ENCODE measurements at regions not wholly inside any gene's neighbourhood (a gene's known extent, or its start where the extent isn't known, plus 50 kb on each side); places are given as distances from the start of the nearest gene placed in this dataset.

DNA sequence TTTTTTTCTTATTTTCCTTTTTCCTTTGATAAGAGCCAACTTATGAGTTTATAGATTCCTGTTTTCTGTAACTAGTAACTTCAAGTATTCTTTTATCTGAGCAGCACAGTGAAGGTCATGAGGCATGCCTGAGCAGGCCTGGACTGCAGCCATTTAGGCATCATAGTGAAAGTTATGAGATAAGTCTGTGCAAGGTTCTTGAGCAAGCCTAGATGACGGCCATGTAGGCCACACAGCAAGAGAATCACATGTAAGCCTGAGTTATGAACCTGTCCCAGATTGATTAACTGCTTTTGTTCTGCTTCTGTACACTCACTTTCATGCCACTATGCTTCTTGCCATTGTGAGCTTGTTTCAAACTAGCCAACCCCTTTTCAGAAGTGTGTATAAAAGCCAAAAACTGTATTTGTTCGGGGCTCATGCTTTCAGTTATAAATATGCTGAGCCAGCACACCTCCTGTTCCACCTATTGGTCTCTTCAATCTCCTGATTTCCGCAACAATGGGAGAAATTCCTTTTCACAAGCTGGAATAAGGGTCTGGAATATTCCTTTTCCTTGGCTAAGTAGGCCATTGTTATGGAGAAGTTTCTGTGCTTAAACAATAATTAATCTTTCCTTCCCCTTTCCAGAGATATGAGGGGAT lies 745.7 kb downstream of the FAM181B start:
- Histone ChIP-seq H3K27me3 (ENCODE audit: control insufficient read depth in 4 of 4, insufficient read depth in 4 of 4, low read length in 3 of 4) (no peaks in the 10 kb centered on the region), H3K9ac (ENCODE audit: low read depth in 1 of 2, low read length in 2 of 2) (no peak overlapping the region), H3K9me3 (ENCODE audit: control insufficient read depth in 4 of 4, low read length in 3 of 4) (peaks cover 0 to 2% (median 0%) of the 10 kb centered on the region in 4 donors), H3K36me3 (ENCODE audit: control insufficient read depth in 4 of 4, insufficient read depth in 3 of 4, low read depth in 1 of 4, low read length in 3 of 4) (no peaks in the 10 kb centered on the region), H3K4me1 (ENCODE audit: control insufficient read depth in 4 of 4, insufficient read depth in 4 of 4, low read length in 3 of 4) (peaks cover 0 to 4% (median 1%) of the 10 kb centered on the region in 4 donors), H3K4me3 (ENCODE audit: low read depth in 1 of 3, low read length in 3 of 3) (no peak overlapping the region), H3K27ac (ENCODE audit: low read depth in 1 of 2, low read length in 2 of 2) (no peak overlapping the region)
- no peak for DNase-seq (ENCODE audit: low spot score)
- TF ChIP-seq YY1 (IDR thresholded peaks at IDR 0.05), result peak; percentile 38
- TF ChIP-seq, protein P1, sequence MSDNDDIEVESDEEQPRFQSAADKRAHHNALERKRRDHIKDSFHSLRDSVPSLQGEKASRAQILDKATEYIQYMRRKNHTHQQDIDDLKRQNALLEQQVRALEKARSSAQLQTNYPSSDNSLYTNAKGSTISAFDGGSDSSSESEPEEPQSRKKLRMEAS (IDR thresholded peaks at IDR 0.05), result no peak
- 51% methylated on average over 3 of the region's 3 CpGs for WGBS

DNA sequence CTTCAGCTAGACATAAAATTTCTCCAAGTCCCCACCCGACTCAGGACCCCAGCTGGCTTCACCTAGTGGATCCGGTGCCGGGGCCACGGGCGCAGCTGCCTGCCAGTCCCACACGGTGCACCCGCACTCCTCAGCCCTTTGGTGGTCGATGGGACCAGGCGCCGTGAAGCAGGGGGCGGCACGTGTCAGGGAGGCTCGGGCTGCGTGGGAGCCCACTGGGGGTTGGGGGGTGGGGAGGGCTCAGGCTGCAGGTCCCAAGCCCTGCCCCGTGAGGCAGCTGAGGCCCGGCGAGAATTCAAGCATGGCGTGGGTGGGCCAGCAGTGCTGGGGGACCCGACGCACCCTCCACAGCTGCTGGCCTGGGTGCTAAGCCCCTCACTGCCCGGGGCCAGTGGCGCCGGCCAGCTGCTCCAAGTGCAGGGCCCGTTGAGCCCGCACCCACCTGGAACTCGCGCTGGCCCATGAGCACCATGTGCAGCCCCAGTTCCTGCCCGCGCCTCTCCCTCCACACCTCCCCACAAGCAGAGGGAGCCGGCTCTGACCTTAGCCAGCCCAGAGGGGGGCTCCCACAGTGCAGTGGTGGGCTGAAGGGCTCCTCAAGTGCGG lies 747.0 kb downstream of the FAM181B start:
- Histone ChIP-seq H3K4me1 (ENCODE audit: control insufficient read depth in 4 of 4, insufficient read depth in 4 of 4, low read length in 3 of 4) (peaks cover 0 to 4% (median 1%) of the 10 kb centered on the region in 4 donors), H3K36me3 (ENCODE audit: control insufficient read depth in 4 of 4, insufficient read depth in 3 of 4, low read depth in 1 of 4, low read length in 3 of 4) (no peaks in the 10 kb centered on the region), H3K9ac (ENCODE audit: low read depth in 1 of 2, low read length in 2 of 2) (no peak overlapping the region), H3K27ac (ENCODE audit: low read depth in 1 of 2, low read length in 2 of 2) (no peak overlapping the region), H3K27me3 (ENCODE audit: control insufficient read depth in 4 of 4, insufficient read depth in 4 of 4, low read length in 3 of 4) (no peaks in the 10 kb centered on the region), H3K9me3 (ENCODE audit: control insufficient read depth in 4 of 4, low read length in 3 of 4) (peaks cover 0 to 2% (median 0%) of the 10 kb centered on the region in 4 donors), H3K4me3 (ENCODE audit: low read depth in 1 of 3, low read length in 3 of 3) (no peak overlapping the region)
- DNase-seq (ENCODE audit: low spot score), result no peak
- 92% methylated on average over 31 of the region's 31 CpGs for WGBS
- TF ChIP-seq, protein P2, sequence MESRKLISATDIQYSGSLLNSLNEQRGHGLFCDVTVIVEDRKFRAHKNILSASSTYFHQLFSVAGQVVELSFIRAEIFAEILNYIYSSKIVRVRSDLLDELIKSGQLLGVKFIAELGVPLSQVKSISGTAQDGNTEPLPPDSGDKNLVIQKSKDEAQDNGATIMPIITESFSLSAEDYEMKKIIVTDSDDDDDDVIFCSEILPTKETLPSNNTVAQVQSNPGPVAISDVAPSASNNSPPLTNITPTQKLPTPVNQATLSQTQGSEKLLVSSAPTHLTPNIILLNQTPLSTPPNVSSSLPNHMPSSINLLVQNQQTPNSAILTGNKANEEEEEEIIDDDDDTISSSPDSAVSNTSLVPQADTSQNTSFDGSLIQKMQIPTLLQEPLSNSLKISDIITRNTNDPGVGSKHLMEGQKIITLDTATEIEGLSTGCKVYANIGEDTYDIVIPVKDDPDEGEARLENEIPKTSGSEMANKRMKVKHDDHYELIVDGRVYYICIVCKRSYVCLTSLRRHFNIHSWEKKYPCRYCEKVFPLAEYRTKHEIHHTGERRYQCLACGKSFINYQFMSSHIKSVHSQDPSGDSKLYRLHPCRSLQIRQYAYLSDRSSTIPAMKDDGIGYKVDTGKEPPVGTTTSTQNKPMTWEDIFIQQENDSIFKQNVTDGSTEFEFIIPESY (IDR thresholded peaks at IDR 0.05), result no peak

GRCh38 chr11:81979448-81979847 lies 754.2 kb downstream of the FAM181B start:
- H3K4me1 ChIP-seq (ENCODE audit: control insufficient read depth in 4 of 4, insufficient read depth in 4 of 4, low read length in 3 of 4), result no peaks in the 10 kb centered on the region
- H3K27me3 ChIP-seq (ENCODE audit: control insufficient read depth in 4 of 4, insufficient read depth in 4 of 4, low read length in 3 of 4), result no peaks in the 10 kb centered on the region
- no peak overlapping the region for H3K4me3 ChIP-seq (ENCODE audit: low read depth in 1 of 3, low read length in 3 of 3)
- H3K36me3 ChIP-seq (ENCODE audit: control insufficient read depth in 4 of 4, insufficient read depth in 3 of 4, low read depth in 1 of 4, low read length in 3 of 4), result no peaks in the 10 kb centered on the region
- 73% methylated on average over 1 of the region's 1 CpG for WGBS
- DNase-seq (ENCODE audit: low spot score), result no peak
- H3K27ac ChIP-seq (ENCODE audit: low read depth in 1 of 2, low read length in 2 of 2), result no peak overlapping the region
- H3K9ac ChIP-seq (ENCODE audit: low read depth in 1 of 2, low read length in 2 of 2), result no peak overlapping the region
- TF ChIP-seq TAF1 (conservative IDR thresholded peaks at IDR 0.05), result no peak
- no peak for TF ChIP-seq CTCF (IDR thresholded peaks at IDR 0.05; ENCODE audit: low read depth, low read length, missing input control)
- no peak for TF ChIP-seq JUND (IDR thresholded peaks at IDR 0.05)
- TF ChIP-seq, protein P1 (IDR thresholded peaks at IDR 0.05), result no peak
- TF ChIP-seq HNF4G (IDR thresholded peaks at IDR 0.05), result no peak
- H3K9me3 ChIP-seq (ENCODE audit: control insufficient read depth in 4 of 4, low read length in 3 of 4), result peaks cover 0 to 4% (median 0%) of the 10 kb centered on the region in 4 donors

All from liver (tissue), 8 donors.